ENCODE measurements at regions not wholly inside any gene's neighbourhood (a gene's known extent, or its start where the extent isn't known, plus 50 kb on each side); places are given as distances from the start of the nearest gene placed in this dataset.

GRCh38 chr1:200317236-200317635 is 92.6 kb downstream of the ZNF281 start:
- DNase-seq (no peak), ATAC-seq (ENCODE audit: low read depth) (no peak)
- Mint-ChIP-seq H3K27ac (no peak overlapping the region), H3K27me3 (peaks cover 8% of the 10 kb centered on the region), H3K9me3 (ENCODE audit: insufficient read depth) (no peaks in the 10 kb centered on the region), H3K4me3 (no peak overlapping the region), H3K4me1 (no peaks in the 10 kb centered on the region)
- no peaks in the 10 kb centered on the region for H3K36me3 ChIP-seq (replicated peaks in 1 of 2; ENCODE audit: control extremely low read depth in 1 of 2, control insufficient read depth in 1 of 2, extremely low read depth in 1 of 2, insufficient read depth in 2 of 2, low read length in 1 of 2)
- no peak overlapping the region for H2AFZ ChIP-seq (ENCODE audit: insufficient read depth, low read depth, low read length, poor library complexity, severe bottlenecking)
- POLR2A ChIA-PET: no interaction called here
- no peak overlapping the region for H3K9ac ChIP-seq (ENCODE audit: low read length)
- CTCF ChIA-PET: interaction anchor here (0.7 kb wide), 1 partner anchor 10 kb away, joined by 3 read pairs; no protein-coding TSS in a partner anchor
- no peak overlapping the region for H3K27ac ChIP-seq (ENCODE audit: low read length in 2 of 2)
- no peaks in the 10 kb centered on the region for H3K4me1 ChIP-seq (ENCODE audit: control insufficient read depth in 2 of 2, insufficient read depth in 2 of 2, low read length in 2 of 2)
- intact Hi-C loops (cut with micrococcal nuclease): no loop called here
- no peak overlapping the region for H3K4me3 ChIP-seq (ENCODE audit: control extremely low read depth in 1 of 5, extremely low read depth in 1 of 5, insufficient read depth in 1 of 5, low read depth in 2 of 5, low read length in 4 of 5)
- H3K79me2 ChIP-seq (ENCODE audit: control insufficient read depth, insufficient read depth, low read length): no peaks in the 10 kb centered on the region
- H3K9me3 ChIP-seq (ENCODE audit: control extremely low read depth in 1 of 3, control insufficient read depth in 2 of 3, insufficient read depth in 1 of 3, low read length in 2 of 3): peaks cover 0 to 3% (median 0%) of the 10 kb centered on the region in 3 donors
- TF ChIP-seq CTCF (IDR thresholded peaks at IDR 0.05) (no peak), EZH2 (IDR thresholded peaks at IDR 0.05; ENCODE audit: borderline replicate concordance, insufficient read depth, low read depth, low read length, poor library complexity, severe bottlenecking) (no peak)
- H4K20me1 ChIP-seq (ENCODE audit: control insufficient read depth, insufficient read depth, low read length, poor library complexity, severe bottlenecking): no peaks in the 10 kb centered on the region
- no peak overlapping the region for H3K4me2 ChIP-seq (replicated peaks; ENCODE audit: low read depth, low read length, poor library complexity, severe bottlenecking)
- WGBS (ENCODE audit: insufficient coverage): no CpG with 5 or more reads among the region's 2 CpGs
- no peaks in the 10 kb centered on the region for H3K27me3 ChIP-seq (replicated peaks in 1 of 4; ENCODE audit: control extremely low read depth in 1 of 4, control insufficient read depth in 3 of 4, insufficient read depth in 4 of 4, low read length in 3 of 4)

GRCh38 chr1:200316148-200316803 is 93.6 kb downstream of the ZNF281 start:
- TF ChIP-seq EZH2 (IDR thresholded peaks at IDR 0.05; ENCODE audit: borderline replicate concordance, insufficient read depth, low read depth, low read length, poor library complexity, severe bottlenecking): no peak
- TF ChIP-seq CTCF (IDR thresholded peaks at IDR 0.05): no peak
- Mint-ChIP-seq H3K27me3 (peaks cover 8% of the 10 kb centered on the region), H3K4me3 (no peak overlapping the region), H3K4me1 (no peaks in the 10 kb centered on the region), H3K27ac (no peak overlapping the region), H3K9me3 (ENCODE audit: insufficient read depth) (no peaks in the 10 kb centered on the region)
- H3K79me2 ChIP-seq (ENCODE audit: control insufficient read depth, insufficient read depth, low read length): no peaks in the 10 kb centered on the region
- 90% methylated on average over 5 of the region's 7 CpGs for WGBS (ENCODE audit: insufficient coverage)
- no peaks in the 10 kb centered on the region for H3K36me3 ChIP-seq (replicated peaks in 1 of 2; ENCODE audit: control extremely low read depth in 1 of 2, control insufficient read depth in 1 of 2, extremely low read depth in 1 of 2, insufficient read depth in 2 of 2, low read length in 1 of 2)
- DNase-seq (no peak), ATAC-seq (ENCODE audit: low read depth) (no peak)
- H3K4me2 ChIP-seq (replicated peaks; ENCODE audit: low read depth, low read length, poor library complexity, severe bottlenecking): no peak overlapping the region
- H3K27ac ChIP-seq (ENCODE audit: low read length in 2 of 2): no peak overlapping the region
- H3K4me1 ChIP-seq (ENCODE audit: control insufficient read depth in 2 of 2, insufficient read depth in 2 of 2, low read length in 2 of 2): no peaks in the 10 kb centered on the region
- ChIA-PET CTCF (no interaction called here), POLR2A (no interaction called here)
- H3K4me3 ChIP-seq (ENCODE audit: control extremely low read depth in 1 of 5, extremely low read depth in 1 of 5, insufficient read depth in 1 of 5, low read depth in 2 of 5, low read length in 4 of 5): no peak overlapping the region
- no peak overlapping the region for H2AFZ ChIP-seq (ENCODE audit: insufficient read depth, low read depth, low read length, poor library complexity, severe bottlenecking)
- H3K9me3 ChIP-seq (ENCODE audit: control extremely low read depth in 1 of 3, control insufficient read depth in 2 of 3, insufficient read depth in 1 of 3, low read length in 2 of 3): peaks cover 0 to 3% (median 0%) of the 10 kb centered on the region in 3 donors
- intact Hi-C loops (cut with micrococcal nuclease): no loop called here
- no peaks in the 10 kb centered on the region for H3K27me3 ChIP-seq (replicated peaks in 1 of 4; ENCODE audit: control extremely low read depth in 1 of 4, control insufficient read depth in 3 of 4, insufficient read depth in 4 of 4, low read length in 3 of 4)
- no peaks in the 10 kb centered on the region for H4K20me1 ChIP-seq (ENCODE audit: control insufficient read depth, insufficient read depth, low read length, poor library complexity, severe bottlenecking)
- no peak overlapping the region for H3K9ac ChIP-seq (ENCODE audit: low read length)
